GM10266 (cell line): ENCODE measurements at regions not wholly inside any gene's neighbourhood (a gene's known extent, or its start where the extent isn't known, plus 50 kb on each side); places are given as distances from the start of the nearest gene placed in this dataset.

ENCODE experiments used
- DNase-seq: peaks from one replicate; pipeline ENCODE4 v3.0.0; 2012; ENCODE audit errors: extremely low spot score
- TF ChIP-seq, protein P1 (sequence below): IDR thresholded peaks from 2 replicates; pipeline ENCODE4 v1.5.1; 2012; ENCODE audit warnings: mild to moderate bottlenecking, low read depth; ENCODE audit not compliant: control insufficient read depth, insufficient read depth; ENCODE audit errors: missing control alignments

DNA sequence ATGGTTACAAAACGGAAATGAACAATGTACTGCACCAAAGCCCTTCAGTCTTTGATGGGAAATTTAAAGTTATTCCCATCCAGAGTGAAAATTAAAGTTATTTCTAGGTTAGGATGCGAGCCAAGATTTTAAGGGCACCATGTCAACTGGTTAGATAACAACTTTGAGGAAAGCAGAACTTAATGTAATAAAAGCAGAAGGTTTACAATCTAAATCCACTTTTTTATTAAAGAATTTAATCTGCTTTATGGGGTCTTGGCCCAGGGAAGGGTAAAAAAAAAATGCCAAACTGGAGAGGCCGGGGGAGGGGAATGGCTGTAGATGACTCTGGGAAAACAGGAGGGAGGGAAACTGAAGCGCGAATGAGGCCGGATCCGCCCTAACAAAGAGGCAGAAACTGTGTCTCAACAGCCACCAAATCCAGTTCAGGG, 108.2 kb upstream of the ATF7IP start:
- TF ChIP-seq, protein P1, sequence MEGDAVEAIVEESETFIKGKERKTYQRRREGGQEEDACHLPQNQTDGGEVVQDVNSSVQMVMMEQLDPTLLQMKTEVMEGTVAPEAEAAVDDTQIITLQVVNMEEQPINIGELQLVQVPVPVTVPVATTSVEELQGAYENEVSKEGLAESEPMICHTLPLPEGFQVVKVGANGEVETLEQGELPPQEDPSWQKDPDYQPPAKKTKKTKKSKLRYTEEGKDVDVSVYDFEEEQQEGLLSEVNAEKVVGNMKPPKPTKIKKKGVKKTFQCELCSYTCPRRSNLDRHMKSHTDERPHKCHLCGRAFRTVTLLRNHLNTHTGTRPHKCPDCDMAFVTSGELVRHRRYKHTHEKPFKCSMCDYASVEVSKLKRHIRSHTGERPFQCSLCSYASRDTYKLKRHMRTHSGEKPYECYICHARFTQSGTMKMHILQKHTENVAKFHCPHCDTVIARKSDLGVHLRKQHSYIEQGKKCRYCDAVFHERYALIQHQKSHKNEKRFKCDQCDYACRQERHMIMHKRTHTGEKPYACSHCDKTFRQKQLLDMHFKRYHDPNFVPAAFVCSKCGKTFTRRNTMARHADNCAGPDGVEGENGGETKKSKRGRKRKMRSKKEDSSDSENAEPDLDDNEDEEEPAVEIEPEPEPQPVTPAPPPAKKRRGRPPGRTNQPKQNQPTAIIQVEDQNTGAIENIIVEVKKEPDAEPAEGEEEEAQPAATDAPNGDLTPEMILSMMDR = no peak
- DNase-seq = no peak

DNA sequence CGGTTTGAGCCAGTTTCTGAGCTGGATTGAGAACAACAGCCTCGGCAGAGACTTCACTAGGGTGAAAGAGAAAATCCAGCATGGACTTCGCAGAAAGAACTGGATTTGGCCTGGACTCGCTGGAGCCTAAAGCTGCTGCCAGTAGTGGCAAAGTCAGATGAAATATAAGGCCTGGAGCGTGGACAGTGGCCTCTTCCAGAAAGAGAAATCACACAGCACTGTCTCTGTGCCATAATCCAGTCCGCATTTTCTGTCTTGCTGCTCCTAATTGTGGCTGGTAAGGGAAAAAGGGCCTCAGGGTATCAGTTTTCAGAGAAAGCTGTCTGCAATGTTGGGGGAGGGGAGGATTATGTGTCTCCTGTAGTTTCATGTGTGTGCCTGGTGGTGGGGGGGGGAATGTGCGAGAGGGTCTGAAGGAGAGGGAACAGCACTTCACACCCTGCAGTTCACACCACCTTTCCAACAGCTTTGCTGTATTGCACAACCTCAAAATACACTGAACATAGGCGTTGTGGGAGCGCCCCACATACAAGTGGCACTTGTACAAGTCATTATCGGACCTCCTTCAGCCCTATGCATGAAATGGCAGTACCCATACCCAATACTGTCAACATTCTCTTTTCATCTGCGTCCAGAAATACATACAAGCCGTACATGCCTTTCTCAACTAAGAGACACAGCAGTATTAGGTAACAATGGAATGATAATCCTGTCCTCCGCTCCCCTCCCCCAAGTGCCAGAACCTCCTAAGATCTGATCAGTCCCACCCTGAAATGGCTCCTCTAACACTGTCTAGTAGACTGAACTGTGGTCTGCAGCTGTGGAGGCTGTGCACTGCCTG, 107.5 kb upstream of the ATF7IP start:
- peak; percentile 65 for DNase-seq
- TF ChIP-seq, protein P1 = no peak

DNA sequence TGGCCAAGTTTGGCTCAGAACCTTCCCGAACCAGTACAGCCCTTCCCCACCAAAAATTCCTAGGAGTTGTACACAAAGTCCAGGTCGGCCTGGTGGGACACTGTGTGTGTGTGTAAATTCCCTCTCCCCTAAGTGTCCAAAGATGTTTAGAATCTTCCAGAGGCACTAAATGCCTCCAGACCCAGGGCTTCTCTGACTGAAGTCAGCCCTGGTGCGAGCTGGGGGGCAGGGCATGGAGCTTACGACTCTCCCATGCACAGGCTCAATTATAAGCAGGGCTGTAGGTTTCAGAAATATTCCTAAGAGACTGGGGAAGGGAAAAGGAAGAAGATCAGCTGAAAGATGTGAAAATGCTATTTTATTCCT, 106.9 kb upstream of the ATF7IP start:
- no peak for DNase-seq

GRCh38 chr12:14259481-14260010, 105.9 kb upstream of the ATF7IP start:
- TF ChIP-seq, protein P1 = no peak
- DNase-seq = no peak

More for the DNA sequence above, 106.9 kb upstream of the ATF7IP start:
- TF ChIP-seq, protein P1 = no peak

- TF ChIP-seq, protein P1 = no peak
- DNase-seq = no peak
Observed at GRCh38 chr12:14260011-14260993, 105.2 kb upstream of the ATF7IP start.

DNA sequence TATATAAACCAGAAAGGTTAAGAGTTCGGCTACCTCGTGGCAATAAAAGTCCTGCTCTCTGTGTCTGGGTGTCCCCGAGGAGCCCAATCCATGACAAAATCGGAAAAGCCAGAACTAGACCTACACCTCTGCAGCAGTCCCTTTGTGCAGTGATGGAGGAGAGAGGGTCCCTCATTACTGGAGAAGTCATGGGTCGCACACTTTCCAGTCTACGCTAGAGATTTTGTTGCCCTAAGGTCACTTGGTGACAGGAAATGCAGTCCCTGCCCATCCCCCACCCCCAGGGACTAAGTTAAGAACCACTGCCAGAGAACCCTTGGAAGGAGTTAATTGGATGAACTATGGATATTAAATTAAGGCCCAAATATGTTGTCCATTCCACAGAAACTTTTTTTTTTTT, 104.4 kb upstream of the ATF7IP start:
- TF ChIP-seq, protein P1 = no peak
- no peak for DNase-seq

DNA sequence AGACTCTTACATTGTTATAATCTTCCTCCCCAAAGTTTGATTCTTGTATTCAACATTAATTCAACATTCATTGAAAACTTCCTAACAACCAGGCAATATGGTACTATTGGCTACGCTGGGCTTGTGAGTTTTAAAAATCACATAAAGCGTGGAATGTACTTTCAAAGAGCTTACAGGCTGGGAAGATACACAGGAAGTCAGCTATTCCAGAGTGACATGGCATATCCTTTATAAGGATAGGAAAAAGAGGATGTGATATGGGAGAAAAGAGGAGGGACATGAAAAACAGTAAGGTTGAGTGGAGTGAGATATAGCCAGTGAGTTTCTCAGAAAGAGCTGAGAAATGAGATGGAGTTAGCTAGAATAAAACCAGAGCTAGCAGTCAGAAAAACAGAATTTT, 103.6 kb upstream of the ATF7IP start:
- no peak for DNase-seq
- TF ChIP-seq, protein P1 = no peak
